ENCODE measurements at regions not wholly inside any gene's neighbourhood (a gene's known extent, or its start where the extent isn't known, plus 50 kb on each side); places are given as distances from the start of the nearest gene placed in this dataset.

DNA sequence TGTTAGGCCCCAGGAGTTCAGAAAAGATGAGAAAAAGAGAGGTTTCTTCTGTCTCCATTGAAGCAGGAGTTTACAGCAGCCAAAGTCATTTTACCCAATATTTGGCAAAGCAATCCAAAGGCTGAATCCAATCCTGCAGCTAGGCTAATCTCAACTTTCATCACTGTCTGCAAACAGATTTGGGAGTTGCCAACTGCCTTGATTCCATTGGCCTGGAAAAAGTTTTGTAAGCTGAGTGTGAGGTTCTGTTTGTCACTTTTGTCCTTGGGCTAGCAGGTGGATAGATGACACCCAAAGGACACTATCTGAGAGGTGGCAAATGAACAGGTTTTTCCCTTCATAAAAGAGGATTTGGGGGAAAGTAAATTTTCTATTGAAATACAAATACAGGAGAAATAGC, 56.6 kb upstream of the SETBP1 start:
- DNase-seq (ENCODE audit: low read depth, low spot score) (no peak), ATAC-seq (no peak)
- H3K4me2 ChIP-seq (ENCODE audit: low read length) = no peak overlapping the region
- no peaks in the 10 kb centered on the region for H3K27me3 ChIP-seq (ENCODE audit: insufficient read depth, low read length)
- H3K27ac ChIP-seq (ENCODE audit: low read depth, low read length) = no peak overlapping the region
- ChIA-PET RAD21 (ENCODE audit: low non-redundant PET in 1 of 2, low total read pairs in 2 of 2, uncharacterized antibody in 2 of 2, unreplicated experiment in 2 of 2) (no interaction called here), POLR2A (no interaction called here), CTCF (no interaction called here)
- H3K9me2 ChIP-seq (ENCODE audit: insufficient read depth) = no peaks in the 10 kb centered on the region
- intact Hi-C loops (cut with micrococcal nuclease) = no loop called here
- no TSS peak for BruUV-seq (replicated peaks)
- no peaks in the 10 kb centered on the region for H4K20me1 ChIP-seq (ENCODE audit: insufficient read depth)
- H3K79me2 ChIP-seq (ENCODE audit: insufficient read depth, low read length) = no peaks in the 10 kb centered on the region
- H3K36me3 ChIP-seq (ENCODE audit: control insufficient read depth in 1 of 2, insufficient read depth in 2 of 2, low read length in 2 of 2) = no peaks in the 10 kb centered on the region
- H3K9ac ChIP-seq (ENCODE audit: low read length) = no peak overlapping the region
- no peak overlapping the region for H2AFZ ChIP-seq (ENCODE audit: low read depth, low read length, poor library complexity, severe bottlenecking)
- peaks cover 7 to 28% of the 10 kb centered on the region in 2 experiments; a peak in 2 of 4 replicates for H3K9me3 ChIP-seq (ENCODE audit: control insufficient read depth in 1 of 2, insufficient read depth in 1 of 2, low read depth in 1 of 2, low read length in 2 of 2)
- no peak overlapping the region for H3K4me3 ChIP-seq (replicated peaks in 1 of 2; ENCODE audit: low read depth in 1 of 2, low read length in 2 of 2)
- H3K4me1 ChIP-seq (ENCODE audit: control insufficient read depth in 1 of 2, insufficient read depth in 2 of 2, low read length in 2 of 2) = no peaks in the 10 kb centered on the region
- TF ChIP-seq POLR2AphosphoS5 (IDR thresholded peaks at IDR 0.05; ENCODE audit: low read depth, low read length) (no peak), ZNF274 (IDR thresholded peaks at IDR 0.05; ENCODE audit: low read depth, low read length) (no peak), SP1 (IDR thresholded peaks at IDR 0.05; ENCODE audit: low read depth) (no peak), EZH2 (IDR thresholded peaks at IDR 0.05) (no peak)
- TF ChIP-seq, protein P1, sequence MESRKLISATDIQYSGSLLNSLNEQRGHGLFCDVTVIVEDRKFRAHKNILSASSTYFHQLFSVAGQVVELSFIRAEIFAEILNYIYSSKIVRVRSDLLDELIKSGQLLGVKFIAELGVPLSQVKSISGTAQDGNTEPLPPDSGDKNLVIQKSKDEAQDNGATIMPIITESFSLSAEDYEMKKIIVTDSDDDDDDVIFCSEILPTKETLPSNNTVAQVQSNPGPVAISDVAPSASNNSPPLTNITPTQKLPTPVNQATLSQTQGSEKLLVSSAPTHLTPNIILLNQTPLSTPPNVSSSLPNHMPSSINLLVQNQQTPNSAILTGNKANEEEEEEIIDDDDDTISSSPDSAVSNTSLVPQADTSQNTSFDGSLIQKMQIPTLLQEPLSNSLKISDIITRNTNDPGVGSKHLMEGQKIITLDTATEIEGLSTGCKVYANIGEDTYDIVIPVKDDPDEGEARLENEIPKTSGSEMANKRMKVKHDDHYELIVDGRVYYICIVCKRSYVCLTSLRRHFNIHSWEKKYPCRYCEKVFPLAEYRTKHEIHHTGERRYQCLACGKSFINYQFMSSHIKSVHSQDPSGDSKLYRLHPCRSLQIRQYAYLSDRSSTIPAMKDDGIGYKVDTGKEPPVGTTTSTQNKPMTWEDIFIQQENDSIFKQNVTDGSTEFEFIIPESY (IDR thresholded peaks at IDR 0.05; ENCODE audit: extremely low read depth, insufficient replicate concordance, low read length) = no peak

DNA sequence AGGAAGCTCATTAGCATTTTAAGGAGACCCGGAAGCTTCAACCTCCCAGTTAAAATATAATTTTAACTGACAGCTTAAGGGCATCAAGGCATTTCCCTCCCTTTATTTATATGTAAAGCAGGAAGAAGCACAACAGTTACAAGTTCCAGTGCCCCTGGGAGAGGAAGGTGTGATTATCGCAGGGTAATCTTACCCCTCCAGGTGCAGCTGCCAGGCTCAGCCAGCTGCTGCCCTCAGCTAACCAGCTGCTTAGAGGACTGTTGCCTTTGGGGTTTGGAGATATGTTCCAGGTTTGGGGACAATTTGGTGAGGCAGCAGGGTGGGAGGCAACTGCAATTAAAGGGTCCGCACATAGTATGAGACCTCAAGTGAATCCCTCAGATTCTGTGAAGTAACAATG, 55.3 kb upstream of the SETBP1 start:
- Histone ChIP-seq H3K36me3 (ENCODE audit: control insufficient read depth in 1 of 2, insufficient read depth in 2 of 2, low read length in 2 of 2) (no peaks in the 10 kb centered on the region), H2AFZ (ENCODE audit: low read depth, low read length, poor library complexity, severe bottlenecking) (no peak overlapping the region), H3K4me2 (ENCODE audit: low read length) (no peak overlapping the region), H3K4me1 (ENCODE audit: control insufficient read depth in 1 of 2, insufficient read depth in 2 of 2, low read length in 2 of 2) (no peaks in the 10 kb centered on the region), H3K79me2 (ENCODE audit: insufficient read depth, low read length) (no peaks in the 10 kb centered on the region), H3K27me3 (ENCODE audit: insufficient read depth, low read length) (no peaks in the 10 kb centered on the region), H3K9ac (ENCODE audit: low read length) (no peak overlapping the region), H3K9me3 (ENCODE audit: control insufficient read depth in 1 of 2, insufficient read depth in 1 of 2, low read depth in 1 of 2, low read length in 2 of 2) (peaks cover 5 to 26% of the 10 kb centered on the region in 2 experiments; a peak in 2 of 4 replicates), H3K9me2 (ENCODE audit: insufficient read depth) (no peaks in the 10 kb centered on the region), H3K4me3 (replicated peaks in 1 of 2; ENCODE audit: low read depth in 1 of 2, low read length in 2 of 2) (no peak overlapping the region), H3K27ac (ENCODE audit: low read depth, low read length) (no peak overlapping the region), H4K20me1 (ENCODE audit: insufficient read depth) (no peaks in the 10 kb centered on the region)
- no TSS peak for BruUV-seq (replicated peaks)
- ATAC-seq (no peak), DNase-seq (ENCODE audit: low read depth, low spot score) (no peak)
- intact Hi-C loops (cut with micrococcal nuclease) = no loop called here
- no peak for TF ChIP-seq CBX3 (IDR thresholded peaks at IDR 0.05; ENCODE audit: low read depth)
- TF ChIP-seq RAD21 (IDR thresholded peaks at IDR 0.05; ENCODE audit: low read depth) = no peak
- TF ChIP-seq, protein P1 (IDR thresholded peaks at IDR 0.05; ENCODE audit: extremely low read depth, insufficient replicate concordance, low read length) = no peak
- TF ChIP-seq ELF1 (IDR thresholded peaks at IDR 0.05; ENCODE audit: borderline replicate concordance, low read depth) = no peak
- TF ChIP-seq, protein P2, sequence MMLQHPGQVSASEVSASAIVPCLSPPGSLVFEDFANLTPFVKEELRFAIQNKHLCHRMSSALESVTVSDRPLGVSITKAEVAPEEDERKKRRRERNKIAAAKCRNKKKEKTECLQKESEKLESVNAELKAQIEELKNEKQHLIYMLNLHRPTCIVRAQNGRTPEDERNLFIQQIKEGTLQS (IDR thresholded peaks at IDR 0.05) = no peak
- TF ChIP-seq ZNF274 (IDR thresholded peaks at IDR 0.05; ENCODE audit: low read depth, low read length) = no peak
- TF ChIP-seq YY1 (IDR thresholded peaks at IDR 0.05; ENCODE audit: extremely low read depth, insufficient replicate concordance, low read depth, low read length) = no peak
- no peak for TF ChIP-seq POLR2A (IDR thresholded peaks at IDR 0.05; ENCODE audit: borderline replicate concordance, extremely low read depth, insufficient read depth, insufficient read length)
- TF ChIP-seq EZH2phosphoT487 (IDR thresholded peaks at IDR 0.05; ENCODE audit: borderline replicate concordance) = no peak
- TF ChIP-seq, protein P3, sequence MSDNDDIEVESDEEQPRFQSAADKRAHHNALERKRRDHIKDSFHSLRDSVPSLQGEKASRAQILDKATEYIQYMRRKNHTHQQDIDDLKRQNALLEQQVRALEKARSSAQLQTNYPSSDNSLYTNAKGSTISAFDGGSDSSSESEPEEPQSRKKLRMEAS (IDR thresholded peaks at IDR 0.05) = no peak
- no peak for TF ChIP-seq JUND (IDR thresholded peaks at IDR 0.05)
- TF ChIP-seq SIN3A (IDR thresholded peaks at IDR 0.05; ENCODE audit: low read depth) = no peak
- CTCF ChIA-PET = no interaction called here
- RAD21 ChIA-PET (ENCODE audit: low non-redundant PET in 1 of 2, low total read pairs in 2 of 2, uncharacterized antibody in 2 of 2, unreplicated experiment in 2 of 2) = no interaction called here
- POLR2A ChIA-PET = no interaction called here

Measured in HCT116 (cell line).